Endodermal cell (in vitro differentiated cells): ENCODE measurements at regions not wholly inside any gene's neighbourhood (a gene's known extent, or its start where the extent isn't known, plus 50 kb on each side); places are given as distances from the start of the nearest gene placed in this dataset.

Experiments used
- DNase-seq: peaks from one replicate; pipeline ENCODE4 v3.0.0-alpha.2; 2017
- H3K27ac ChIP-seq: 2 replicates; pipeline ENCODE4 v1.5.1; 2013; ENCODE audit warnings: mild to moderate bottlenecking, low read depth, low read length, moderate library complexity
- H3K27me3 ChIP-seq: 2 replicates; pipeline ENCODE4 v1.6.1; 2013; ENCODE audit warnings: mild to moderate bottlenecking, low read length, moderate library complexity; ENCODE audit not compliant: insufficient read depth, control insufficient read depth, poor library complexity, severe bottlenecking
- H3K36me3 ChIP-seq: 2 replicates; pipeline ENCODE4 v1.7.0; 2013; ENCODE audit warnings: mild to moderate bottlenecking, low read length, moderate library complexity; ENCODE audit not compliant: control insufficient read depth, insufficient read depth
- H3K4me1 ChIP-seq: one replicate; pipeline ENCODE4 v1.7.0; 2013; ENCODE audit warnings: low read length; ENCODE audit not compliant: control insufficient read depth, insufficient read depth
- H3K4me3 ChIP-seq: 2 replicates; pipeline ENCODE4 v1.5.1; 2013; ENCODE audit warnings: mild to moderate bottlenecking, low read length, moderate library complexity
- H3K9ac ChIP-seq: 2 replicates; pipeline ENCODE4 v1.6.1; 2013; ENCODE audit warnings: mild to moderate bottlenecking, low read length, moderate library complexity; ENCODE audit not compliant: poor library complexity, severe bottlenecking; ENCODE audit errors: extremely low read depth
- H3K9me3 ChIP-seq: 2 replicates; pipeline ENCODE4 v1.6.1; 2013; ENCODE audit warnings: mild to moderate bottlenecking, low read length, moderate library complexity; ENCODE audit not compliant: control insufficient read depth
- H3K27ac Mint-ChIP-seq: 2 replicates; pipeline ENCODE4 v1.8.0; 2020; ENCODE audit warnings: mixed read lengths
- H3K27me3 Mint-ChIP-seq: 2 replicates; pipeline ENCODE4 v1.8.0; 2021; ENCODE audit warnings: mild to moderate bottlenecking, mixed read lengths; ENCODE audit not compliant: insufficient read depth
- H3K36me3 Mint-ChIP-seq: 2 replicates; pipeline ENCODE4 v1.8.0; 2020; ENCODE audit warnings: low read depth, mixed read lengths
- H3K4me1 Mint-ChIP-seq: 2 replicates; pipeline ENCODE4 v1.8.0; 2020; ENCODE audit warnings: mixed read lengths
- H3K4me3 Mint-ChIP-seq: 2 replicates; pipeline ENCODE4 v1.8.0; 2020; ENCODE audit warnings: mild to moderate bottlenecking, moderate library complexity, mixed read lengths
- H3K9me3 Mint-ChIP-seq: 2 replicates; pipeline ENCODE4 v1.8.0; 2020; ENCODE audit warnings: mild to moderate bottlenecking, mixed read lengths
- CTCF ChIP-seq: fragments of 200-600 bp; sonication (generic); conservative IDR thresholded peaks from 2 replicates; pipeline ENCODE4 v1.5.0; 2021; ENCODE audit warnings: antibody characterized with exemption, mild to moderate bottlenecking
- WGBS, 2 experiments: methylation state at CpG; one replicate each; pipeline versions ENCODE4 v1.1.5 to v1.1.7; 2013; ENCODE audit warnings: missing lambda C conversion rate in 2 of 2, mixed read lengths in 1 of 2; ENCODE audit not compliant: insufficient coverage in 1 of 2, insufficient read length in 1 of 2; 5-methylcytosine and 5-hydroxymethylcytosine counted together

DNA sequence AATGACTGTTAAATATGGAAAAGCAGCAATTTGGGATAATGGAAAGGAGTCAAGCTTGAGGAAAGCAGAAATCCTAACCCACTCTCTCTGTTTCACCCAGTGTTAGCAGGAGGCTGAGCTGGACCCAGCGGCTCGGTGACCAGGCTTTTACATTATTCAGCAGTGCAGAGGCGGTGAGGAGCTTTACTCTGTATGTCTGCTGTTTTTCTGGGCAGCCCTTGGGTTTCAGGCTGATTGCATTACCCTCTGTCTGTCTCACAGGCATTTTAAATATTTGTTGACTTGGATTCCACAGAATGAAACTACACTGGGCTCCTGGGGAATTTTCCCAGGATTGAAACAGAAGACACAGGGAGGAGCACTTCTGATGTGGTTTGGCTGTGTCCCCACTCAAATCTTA, 368.0 kb downstream of the GALR1 start:
- Histone ChIP-seq H3K9me3 (peaks cover 9% of the 10 kb centered on the region), H3K36me3 (no peaks in the 10 kb centered on the region), H3K27me3 (no peaks in the 10 kb centered on the region), H3K4me3 (no peak overlapping the region), H3K4me1 (no peaks in the 10 kb centered on the region), H3K27ac (no peak overlapping the region), H3K9ac (no peak overlapping the region)
- H3K27me3 Mint-ChIP-seq = no peaks in the 10 kb centered on the region
- no peak for TF ChIP-seq CTCF
- H3K27ac Mint-ChIP-seq = no peak overlapping the region
- DNase-seq = no peak
- H3K36me3 Mint-ChIP-seq = no peaks in the 10 kb centered on the region
- 97 to 100% methylated on average over 1 to 3 of the region's 3 CpGs for WGBS, 2 experiments
- H3K9me3 Mint-ChIP-seq = peaks cover 5% of the 10 kb centered on the region
- H3K4me3 Mint-ChIP-seq = no peak overlapping the region
- H3K4me1 Mint-ChIP-seq = peaks cover 3% of the 10 kb centered on the region

DNA sequence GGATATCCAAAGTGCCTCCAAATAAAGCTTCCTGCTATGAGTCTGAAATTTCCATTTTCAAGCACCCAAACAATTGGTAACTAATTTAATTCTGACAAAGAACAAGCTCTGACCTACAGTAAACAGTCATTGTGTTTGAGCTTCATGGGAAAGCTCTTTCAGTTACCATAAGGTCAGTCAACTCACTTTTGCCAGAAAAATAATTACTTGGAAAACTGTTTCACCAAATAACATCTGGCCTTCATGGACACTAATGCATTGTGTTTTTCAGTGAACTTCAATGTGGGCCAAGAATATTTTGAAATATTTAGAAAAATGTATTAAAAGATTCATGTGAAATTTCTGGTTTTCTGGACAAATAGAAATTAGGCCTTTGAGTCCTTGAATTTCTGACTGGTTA, 369.9 kb downstream of the GALR1 start:
- no peak overlapping the region for H3K4me3 Mint-ChIP-seq
- Histone ChIP-seq H3K27ac (no peak overlapping the region), H3K4me1 (no peaks in the 10 kb centered on the region), H3K27me3 (no peaks in the 10 kb centered on the region), H3K36me3 (no peaks in the 10 kb centered on the region), H3K9ac (no peak overlapping the region), H3K4me3 (no peak overlapping the region), H3K9me3 (peaks cover 9% of the 10 kb centered on the region)
- no peak for DNase-seq
- peaks cover 3% of the 10 kb centered on the region for H3K4me1 Mint-ChIP-seq
- H3K9me3 Mint-ChIP-seq = peaks cover 5% of the 10 kb centered on the region
- no peak for TF ChIP-seq CTCF
- no peak overlapping the region for H3K27ac Mint-ChIP-seq
- no peaks in the 10 kb centered on the region for H3K36me3 Mint-ChIP-seq
- no peaks in the 10 kb centered on the region for H3K27me3 Mint-ChIP-seq

GRCh38 chr18:77622009-77622692, 372.5 kb downstream of the GALR1 start:
- H3K27me3 ChIP-seq = no peaks in the 10 kb centered on the region
- H3K9ac ChIP-seq = no peak overlapping the region
- TF ChIP-seq CTCF = no peak
- no peak overlapping the region for H3K4me3 ChIP-seq
- H3K27me3 Mint-ChIP-seq = no peaks in the 10 kb centered on the region
- H3K27ac ChIP-seq = no peak overlapping the region
- WGBS, 2 experiments = 81% methylated on average over 6 of the region's 8 CpGs; no CpG with 5 or more reads in 1 of the 2 experiments
- no peaks in the 10 kb centered on the region for H3K36me3 ChIP-seq
- H3K9me3 ChIP-seq = peaks cover 9% of the 10 kb centered on the region
- no peaks in the 10 kb centered on the region for H3K4me1 ChIP-seq
- H3K36me3 Mint-ChIP-seq = no peaks in the 10 kb centered on the region
- no peak for DNase-seq
- H3K9me3 Mint-ChIP-seq = peaks cover 5% of the 10 kb centered on the region
- H3K27ac Mint-ChIP-seq = no peak overlapping the region
- H3K4me3 Mint-ChIP-seq = no peak overlapping the region
- H3K4me1 Mint-ChIP-seq = no peaks in the 10 kb centered on the region
